Heart left ventricle (tissue), 13 donors: ENCODE measurements at regions not wholly inside any gene's neighbourhood (a gene's known extent, or its start where the extent isn't known, plus 50 kb on each side); places are given as distances from the start of the nearest gene placed in this dataset.

Experiments used
- CTCF ChIP-seq, 12 donors: fragments of 200-600 bp; sonication (generic) in 4 of 12; IDR thresholded peaks; one replicate each; pipeline versions ENCODE4 v1.5.0 to v1.8.0; 2018 to 2022; ENCODE audit warnings: antibody characterized with exemption in 12 of 12, mild to moderate bottlenecking in 5 of 12
- POLR2A ChIP-seq, 2 donors: fragments of 450-650 bp; IDR thresholded peaks; one replicate each; pipeline ENCODE4 v1.6.1; 2017; ENCODE audit warnings: antibody characterized with exemption in 2 of 2, mild to moderate bottlenecking in 2 of 2, moderate library complexity in 2 of 2
- donor health status: ischemic (EF 13 %, LVEDD 7.1; RV severe dilation, severe dysfunction).
- donor health status: DM: no; HTN: yes; CAD: no.
- donor health status: DM: no; HTN: no; CAD: no.
- donor health status: ischemic (EF 25% LVEDD 6.9; RV normal size, moderate dysfunction).
- donor health status: ischemic (EF 25% LVEDD 5.7; RV mildly dilated, moderate dysfunction).
- donor health status: ischemic (EF 35%, LVEDD 5.7; RV mildly dilated, moderate dysfunction).
- donor health status: nonischemic (EF 11% LVEDD 7.7; RV severe dilation, severe dysfunction).
- donor health status: DM: yes; HTN: yes; CAD: no.
- donor health status: PGD.
- donor health status: ischemic (EF 29% LVEDD 5.4; RV normal size, mild dysfunction).
- donor health status: nonischemic (EF 23%, LVEDD 6.1; RV moderate dilation, normal function).

GRCh38 chr10:111142092-111142768 is 65.4 kb downstream of the ADRA2A start:
- TF ChIP-seq CTCF (IDR thresholded peaks at IDR 0.05) (no peak), POLR2A (IDR thresholded peaks at IDR 0.05) (no peak)
